OCI-LY1 (cell line): ENCODE measurements at regions not wholly inside any gene's neighbourhood (a gene's known extent, or its start where the extent isn't known, plus 50 kb on each side); places are given as distances from the start of the nearest gene placed in this dataset.

ENCODE experiments used
- EZH2 ChIP-seq: fragments of 200-600 bp; sonication (generic), shearing (Covaris generic); IDR thresholded peaks from 2 replicates; pipeline ENCODE4 v1.8.0; 2017; ENCODE audit warnings: borderline replicate concordance, mixed run types, mild to moderate bottlenecking, antibody characterized with exemption, low read length, moderate library complexity, mixed read lengths
- TF ChIP-seq, protein P1 (sequence below): fragments of 200-600 bp; sonication (generic), shearing (Covaris generic); IDR thresholded peaks from 2 replicates; pipeline ENCODE4 v1.5.1; 2017; ENCODE audit warnings: mild to moderate bottlenecking, antibody characterized with exemption, low read length, moderate library complexity, mixed read lengths

DNA sequence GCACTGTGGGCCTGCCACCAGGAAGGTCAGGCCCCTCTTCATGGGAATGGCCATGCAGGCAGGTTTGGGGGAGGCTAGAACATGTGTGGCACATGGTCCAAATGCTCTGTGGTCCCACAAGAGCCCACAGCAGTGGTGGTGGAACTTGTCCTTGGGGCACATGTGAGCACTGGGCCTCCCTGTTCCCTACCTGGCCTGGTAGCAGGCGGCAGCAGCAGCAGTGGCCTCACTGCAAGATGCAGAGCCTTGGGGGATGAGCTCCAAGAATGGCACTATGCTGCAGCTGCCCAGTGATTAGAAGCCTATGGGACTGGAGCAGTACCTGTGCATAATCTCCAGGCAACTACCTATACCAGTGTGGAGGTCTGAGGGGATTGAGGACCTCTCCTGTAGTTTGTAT lies 197.0 kb upstream of the DCAF8L1 start:
- TF ChIP-seq, protein P1, sequence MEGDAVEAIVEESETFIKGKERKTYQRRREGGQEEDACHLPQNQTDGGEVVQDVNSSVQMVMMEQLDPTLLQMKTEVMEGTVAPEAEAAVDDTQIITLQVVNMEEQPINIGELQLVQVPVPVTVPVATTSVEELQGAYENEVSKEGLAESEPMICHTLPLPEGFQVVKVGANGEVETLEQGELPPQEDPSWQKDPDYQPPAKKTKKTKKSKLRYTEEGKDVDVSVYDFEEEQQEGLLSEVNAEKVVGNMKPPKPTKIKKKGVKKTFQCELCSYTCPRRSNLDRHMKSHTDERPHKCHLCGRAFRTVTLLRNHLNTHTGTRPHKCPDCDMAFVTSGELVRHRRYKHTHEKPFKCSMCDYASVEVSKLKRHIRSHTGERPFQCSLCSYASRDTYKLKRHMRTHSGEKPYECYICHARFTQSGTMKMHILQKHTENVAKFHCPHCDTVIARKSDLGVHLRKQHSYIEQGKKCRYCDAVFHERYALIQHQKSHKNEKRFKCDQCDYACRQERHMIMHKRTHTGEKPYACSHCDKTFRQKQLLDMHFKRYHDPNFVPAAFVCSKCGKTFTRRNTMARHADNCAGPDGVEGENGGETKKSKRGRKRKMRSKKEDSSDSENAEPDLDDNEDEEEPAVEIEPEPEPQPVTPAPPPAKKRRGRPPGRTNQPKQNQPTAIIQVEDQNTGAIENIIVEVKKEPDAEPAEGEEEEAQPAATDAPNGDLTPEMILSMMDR, result no peak
- TF ChIP-seq EZH2, result no peak
